ENCODE measurements at regions not wholly inside any gene's neighbourhood (a gene's known extent, or its start where the extent isn't known, plus 50 kb on each side); places are given as distances from the start of the nearest gene placed in this dataset.
"Not testable (repeated sequence)": the region's sequence is repeated elsewhere in the genome, so short reads cannot be mapped to it uniquely, and the experiment has no call there.

- TF ChIP-seq, protein P1, sequence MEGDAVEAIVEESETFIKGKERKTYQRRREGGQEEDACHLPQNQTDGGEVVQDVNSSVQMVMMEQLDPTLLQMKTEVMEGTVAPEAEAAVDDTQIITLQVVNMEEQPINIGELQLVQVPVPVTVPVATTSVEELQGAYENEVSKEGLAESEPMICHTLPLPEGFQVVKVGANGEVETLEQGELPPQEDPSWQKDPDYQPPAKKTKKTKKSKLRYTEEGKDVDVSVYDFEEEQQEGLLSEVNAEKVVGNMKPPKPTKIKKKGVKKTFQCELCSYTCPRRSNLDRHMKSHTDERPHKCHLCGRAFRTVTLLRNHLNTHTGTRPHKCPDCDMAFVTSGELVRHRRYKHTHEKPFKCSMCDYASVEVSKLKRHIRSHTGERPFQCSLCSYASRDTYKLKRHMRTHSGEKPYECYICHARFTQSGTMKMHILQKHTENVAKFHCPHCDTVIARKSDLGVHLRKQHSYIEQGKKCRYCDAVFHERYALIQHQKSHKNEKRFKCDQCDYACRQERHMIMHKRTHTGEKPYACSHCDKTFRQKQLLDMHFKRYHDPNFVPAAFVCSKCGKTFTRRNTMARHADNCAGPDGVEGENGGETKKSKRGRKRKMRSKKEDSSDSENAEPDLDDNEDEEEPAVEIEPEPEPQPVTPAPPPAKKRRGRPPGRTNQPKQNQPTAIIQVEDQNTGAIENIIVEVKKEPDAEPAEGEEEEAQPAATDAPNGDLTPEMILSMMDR (IDR thresholded peaks at IDR 0.05) = not testable (repeated sequence)
- not testable (repeated sequence) for TF ChIP-seq POLR2A (IDR thresholded peaks at IDR 0.05)
Observed at GRCh38 chr6:156584121-156584520, 193.1 kb upstream of the ARID1B start.
